AG09309 (cell line): ENCODE measurements at regions not wholly inside any gene's neighbourhood (a gene's known extent, or its start where the extent isn't known, plus 50 kb on each side); places are given as distances from the start of the nearest gene placed in this dataset.
A peak's percentile ranks its signal among the peaks of the same experiment; 100 is the strongest.

Source experiments
- DNase-seq: peaks from one replicate; pipeline ENCODE4 v3.0.0-alpha.2; 2010; ENCODE audit warnings: low read depth
- H3K4me3 ChIP-seq: 2 replicates; pipeline ENCODE4 v1.5.1; 2011; ENCODE audit warnings: mild to moderate bottlenecking, low read depth, low read length, moderate library complexity; ENCODE audit not compliant: control insufficient read depth
- TF ChIP-seq, protein P1 (sequence below): IDR thresholded peaks from 2 replicates; pipeline ENCODE4 v1.5.1; 2011; ENCODE audit warnings: mild to moderate bottlenecking, low read depth, low read length, inconsistent platforms; ENCODE audit not compliant: insufficient read depth, control insufficient read depth; ENCODE audit errors: missing control alignments

DNA sequence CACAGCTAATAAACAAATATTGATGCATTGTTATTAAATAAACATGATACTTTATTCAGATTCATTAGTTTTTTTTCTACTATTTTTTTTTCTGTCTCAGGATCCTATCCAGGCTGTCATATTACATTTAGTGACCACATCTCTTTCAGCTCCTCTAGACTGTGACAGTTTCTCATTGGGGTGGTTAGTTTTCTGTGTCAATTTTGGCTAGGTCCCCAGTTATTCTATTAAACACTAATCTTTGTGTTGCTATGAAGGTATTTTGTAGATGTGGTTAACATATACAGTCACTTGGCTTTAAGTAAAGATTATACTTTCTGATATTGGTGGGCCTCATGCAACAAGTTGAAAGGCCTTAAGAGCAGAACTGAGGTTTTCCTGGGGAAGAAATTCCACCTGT is 563.0 kb downstream of the LRRC70 start:
- TF ChIP-seq, protein P1, sequence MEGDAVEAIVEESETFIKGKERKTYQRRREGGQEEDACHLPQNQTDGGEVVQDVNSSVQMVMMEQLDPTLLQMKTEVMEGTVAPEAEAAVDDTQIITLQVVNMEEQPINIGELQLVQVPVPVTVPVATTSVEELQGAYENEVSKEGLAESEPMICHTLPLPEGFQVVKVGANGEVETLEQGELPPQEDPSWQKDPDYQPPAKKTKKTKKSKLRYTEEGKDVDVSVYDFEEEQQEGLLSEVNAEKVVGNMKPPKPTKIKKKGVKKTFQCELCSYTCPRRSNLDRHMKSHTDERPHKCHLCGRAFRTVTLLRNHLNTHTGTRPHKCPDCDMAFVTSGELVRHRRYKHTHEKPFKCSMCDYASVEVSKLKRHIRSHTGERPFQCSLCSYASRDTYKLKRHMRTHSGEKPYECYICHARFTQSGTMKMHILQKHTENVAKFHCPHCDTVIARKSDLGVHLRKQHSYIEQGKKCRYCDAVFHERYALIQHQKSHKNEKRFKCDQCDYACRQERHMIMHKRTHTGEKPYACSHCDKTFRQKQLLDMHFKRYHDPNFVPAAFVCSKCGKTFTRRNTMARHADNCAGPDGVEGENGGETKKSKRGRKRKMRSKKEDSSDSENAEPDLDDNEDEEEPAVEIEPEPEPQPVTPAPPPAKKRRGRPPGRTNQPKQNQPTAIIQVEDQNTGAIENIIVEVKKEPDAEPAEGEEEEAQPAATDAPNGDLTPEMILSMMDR: no peak
- H3K4me3 ChIP-seq: no peak overlapping the region
- DNase-seq: no peak

DNA sequence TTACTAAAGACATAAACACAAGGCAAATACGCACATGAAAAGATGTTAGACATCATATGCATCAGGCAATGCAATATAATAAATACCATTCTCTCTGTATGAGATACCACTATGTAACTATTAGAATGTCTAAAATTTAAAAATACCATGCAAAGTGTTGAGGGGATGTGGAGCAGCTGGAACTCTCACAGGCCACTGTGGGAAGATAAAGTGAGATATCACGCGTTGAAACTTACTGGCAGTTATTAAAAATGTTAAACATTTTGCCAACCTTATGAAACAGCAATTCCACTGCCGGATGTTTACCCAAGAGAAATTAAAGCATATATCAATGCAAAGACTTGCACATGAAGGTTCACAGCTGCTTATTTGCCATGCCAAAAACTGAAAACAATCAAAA is 556.7 kb downstream of the LRRC70 start:
- DNase-seq: no peak
- H3K4me3 ChIP-seq: no peak overlapping the region
- TF ChIP-seq, protein P1: no peak

DNA sequence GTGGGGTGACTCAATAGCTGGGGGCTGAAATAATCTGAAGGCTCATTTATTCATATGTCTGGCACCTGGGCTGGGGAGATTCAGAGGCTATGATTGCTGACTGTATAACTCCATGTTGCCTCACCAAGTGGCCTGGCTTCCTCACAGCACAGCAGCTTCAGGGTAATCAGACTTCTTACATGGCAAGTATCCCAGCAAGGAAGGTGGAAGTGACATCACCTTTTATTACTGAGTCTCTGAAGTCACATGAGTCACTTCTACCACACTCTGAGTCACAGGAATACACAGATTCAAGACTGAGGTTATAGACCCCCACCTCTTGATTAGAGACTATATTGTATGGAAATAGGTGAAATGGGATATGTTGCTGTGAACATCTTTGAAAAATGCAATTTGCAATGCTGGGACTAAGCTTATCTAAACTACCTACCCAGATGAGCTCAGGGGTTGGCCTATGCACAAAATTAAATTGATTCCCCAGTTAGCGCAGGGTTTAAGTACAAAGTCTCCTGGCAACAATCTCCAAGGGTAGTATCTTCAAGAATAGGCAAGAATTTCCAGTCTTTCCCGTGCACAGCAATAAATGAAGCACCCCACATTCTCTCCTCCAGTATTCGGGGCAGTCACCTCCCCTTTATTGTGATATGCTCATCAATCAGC is 553.1 kb downstream of the LRRC70 start:
- no peak for DNase-seq
- no peak overlapping the region for H3K4me3 ChIP-seq
- TF ChIP-seq, protein P1: no peak

DNA sequence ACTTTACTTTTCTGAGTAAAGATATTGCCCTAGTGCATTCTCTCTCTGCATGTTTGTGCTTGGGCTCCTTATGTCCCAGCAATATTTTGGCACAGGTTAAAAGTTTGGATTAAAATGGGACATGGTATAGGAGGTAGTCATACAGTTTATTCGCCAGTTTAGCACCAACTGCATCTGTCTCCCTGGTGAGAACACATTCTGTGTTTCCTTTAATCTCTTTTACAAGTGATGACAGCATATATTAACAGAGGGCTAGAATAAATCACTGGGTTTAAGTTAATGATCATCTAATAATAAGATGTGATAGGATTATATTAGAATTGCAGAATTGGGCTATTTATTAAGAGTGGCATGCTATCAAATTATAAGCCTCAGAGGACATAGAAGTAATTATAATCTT is 550.1 kb downstream of the LRRC70 start:
- H3K4me3 ChIP-seq: no peak overlapping the region
- TF ChIP-seq, protein P1: no peak
- no peak for DNase-seq

DNA sequence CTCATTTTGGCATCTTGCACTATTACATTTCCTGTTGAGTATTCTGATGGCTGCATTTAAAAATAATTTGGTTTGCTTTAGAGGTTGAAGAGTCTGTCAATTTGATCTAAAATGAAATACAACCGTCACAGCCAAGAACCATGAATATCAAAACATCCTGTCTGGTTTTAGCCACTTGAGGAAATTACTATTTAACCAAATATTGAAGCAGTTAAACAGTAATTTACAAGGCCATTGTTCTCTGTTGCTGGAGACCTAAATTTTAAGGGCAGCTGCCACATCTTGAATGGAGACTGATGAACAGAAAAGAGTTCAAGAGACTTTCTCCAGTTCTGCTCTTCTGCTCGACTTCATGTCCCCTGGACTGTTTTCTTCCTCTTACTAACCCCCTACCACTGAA is 549.4 kb downstream of the LRRC70 start:
- DNase-seq: no peak
- no peak overlapping the region for H3K4me3 ChIP-seq
- TF ChIP-seq, protein P1: no peak

DNA sequence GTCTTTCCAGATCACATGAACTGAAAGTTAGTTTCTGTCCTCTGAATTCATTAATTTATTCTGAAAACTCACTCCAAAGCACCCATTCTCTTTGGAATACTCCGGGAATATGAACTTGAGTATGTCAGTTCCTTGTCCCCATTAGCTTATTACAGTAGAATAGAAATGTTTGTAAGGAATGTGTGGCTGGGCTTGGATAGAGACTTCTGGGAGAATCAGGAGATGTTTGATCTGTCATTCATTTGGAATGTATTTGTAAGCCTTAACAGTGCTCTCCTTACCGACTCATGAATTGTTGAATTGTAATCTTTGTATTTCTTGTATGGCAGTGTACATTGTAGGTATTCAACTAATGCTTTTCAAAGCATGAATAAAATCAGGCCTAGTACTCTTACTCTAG is 548.4 kb downstream of the LRRC70 start:
- TF ChIP-seq, protein P1: no peak
- H3K4me3 ChIP-seq: no peak overlapping the region
- DNase-seq: no peak

DNA sequence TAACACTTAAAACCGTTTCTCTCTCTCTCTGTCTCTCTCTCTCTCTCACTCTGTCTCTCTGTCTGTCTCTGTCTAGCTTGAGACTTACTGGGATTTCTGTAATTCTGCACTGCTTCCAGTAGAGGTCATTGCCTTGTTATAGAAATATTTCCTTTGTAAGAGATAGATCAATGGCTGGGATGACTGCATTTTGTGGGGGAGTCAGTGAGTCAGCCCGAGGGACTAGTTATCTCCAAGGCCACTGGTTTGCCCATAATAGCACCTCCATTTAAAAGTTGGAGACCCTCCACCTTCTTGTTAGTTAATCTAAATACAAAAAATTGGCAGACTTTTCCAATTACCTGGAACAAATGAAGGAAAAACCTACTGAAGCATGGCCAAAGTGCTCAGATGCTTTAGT is 547.2 kb downstream of the LRRC70 start:
- no peak for DNase-seq
- no peak overlapping the region for H3K4me3 ChIP-seq
- TF ChIP-seq, protein P1: peak; percentile 12
